ENCODE measurements at regions not wholly inside any gene's neighbourhood (a gene's known extent, or its start where the extent isn't known, plus 50 kb on each side); places are given as distances from the start of the nearest gene placed in this dataset.

GRCh38 chr9:11805969-11806368 is 887.2 kb upstream of the TYRP1 start:
- TF ChIP-seq POLR2A (IDR thresholded peaks at IDR 0.05; ENCODE audit: low read depth, low read length) (no peak), GATA2 (IDR thresholded peaks at IDR 0.05; ENCODE audit: insufficient read depth, insufficient read length, low read depth, low read length) (no peak), FOS (IDR thresholded peaks at IDR 0.05; ENCODE audit: borderline replicate concordance, insufficient read depth, low read length) (no peak)

GRCh38 chr9:11821306-11821975 is 871.7 kb upstream of the TYRP1 start:
- BruUV-seq (replicated peaks) = no TSS peak

More at GRCh38 chr9:11805969-11806368, 887.2 kb upstream of the TYRP1 start:
- H3K9ac ChIP-seq (replicated peaks; ENCODE audit: extremely low read depth, insufficient read depth, low read length) = no peak overlapping the region
- FAIRE-seq (no peak), DNase-seq (ENCODE audit: low read depth, low spot score) (no peak)
- CTCF ChIA-PET = no interaction called here
- BruUV-seq (replicated peaks) = no TSS peak
- intact Hi-C loops (cut with micrococcal nuclease) (no loop called here), dilution Hi-C loops (cut with MboI; ENCODE audit: extremely low pct_ligation_motif_present, low sequenced_read_pairs) (no loop called here)
- H3K9me3 ChIP-seq (replicated peaks; ENCODE audit: control insufficient read depth, insufficient read depth, low read length) = peaks cover 4% of the 10 kb centered on the region
- H3K27me3 ChIP-seq (ENCODE audit: control insufficient read depth in 2 of 2, insufficient read depth in 2 of 2, low read length in 2 of 2) = no peaks in the 10 kb centered on the region
- H4K20me1 ChIP-seq (replicated peaks; ENCODE audit: control insufficient read depth, extremely low read depth, insufficient read depth, low read length) = no peaks in the 10 kb centered on the region
- H3K4me2 ChIP-seq (ENCODE audit: insufficient read depth, low read length) = no peak overlapping the region
- no peaks in the 10 kb centered on the region for H3K36me3 ChIP-seq (ENCODE audit: control insufficient read depth in 2 of 2, extremely low read depth in 1 of 2, insufficient read depth in 2 of 2, low read length in 2 of 2)
- no peaks in the 10 kb centered on the region for H3K9me1 ChIP-seq (replicated peaks; ENCODE audit: control insufficient read depth, extremely low read depth, insufficient read depth, low read length)
- no peak overlapping the region for H2AFZ ChIP-seq (ENCODE audit: low read depth, low read length)
- no peaks in the 10 kb centered on the region for H3K4me1 ChIP-seq (ENCODE audit: control insufficient read depth, extremely low read depth, insufficient read depth, low read length)
- POLR2A ChIA-PET = no interaction called here
- no peaks in the 10 kb centered on the region for H3K79me2 ChIP-seq (ENCODE audit: control insufficient read depth, insufficient read depth, low read length)
- no peak overlapping the region for H3K4me3 ChIP-seq (replicated peaks in 1 of 3; ENCODE audit: insufficient read depth in 1 of 3, low read depth in 1 of 3, low read length in 3 of 3)
- no peak overlapping the region for H3K27ac ChIP-seq (ENCODE audit: insufficient read depth, low read depth, low read length)

More at GRCh38 chr9:11821306-11821975, 871.7 kb upstream of the TYRP1 start:
- H3K27me3 ChIP-seq (ENCODE audit: control insufficient read depth in 2 of 2, insufficient read depth in 2 of 2, low read length in 2 of 2) = no peaks in the 10 kb centered on the region
- intact Hi-C loops (cut with micrococcal nuclease) (no loop called here), dilution Hi-C loops (cut with MboI; ENCODE audit: extremely low pct_ligation_motif_present, low sequenced_read_pairs) (no loop called here)
- no peak overlapping the region for H2AFZ ChIP-seq (ENCODE audit: low read depth, low read length)
- H3K36me3 ChIP-seq (ENCODE audit: control insufficient read depth in 2 of 2, extremely low read depth in 1 of 2, insufficient read depth in 2 of 2, low read length in 2 of 2) = no peaks in the 10 kb centered on the region
- TF ChIP-seq EZH2 (IDR thresholded peaks at IDR 0.05; ENCODE audit: borderline replicate concordance, low read depth, low read length, severe bottlenecking) (no peak), CTCF (IDR thresholded peaks at IDR 0.05; ENCODE audit: extremely low read depth in 1 of 2, insufficient read depth in 1 of 2, low read depth in 1 of 2, low read length in 2 of 2) (no peak), POLR2A (IDR thresholded peaks at IDR 0.05; ENCODE audit: low read depth, low read length) (no peak), JUN (IDR thresholded peaks at IDR 0.05; ENCODE audit: borderline replicate concordance, insufficient read depth, insufficient read length, low read depth) (no peak), MAX (IDR thresholded peaks at IDR 0.05; ENCODE audit: insufficient read depth, insufficient read length) (no peak), GATA2 (IDR thresholded peaks at IDR 0.05; ENCODE audit: insufficient read depth, insufficient read length, low read depth, low read length) (no peak), MYC (IDR thresholded peaks at IDR 0.05; ENCODE audit: low read depth, low read length) (no peak)
- no peak overlapping the region for H3K4me2 ChIP-seq (ENCODE audit: insufficient read depth, low read length)
- H3K9me1 ChIP-seq (replicated peaks; ENCODE audit: control insufficient read depth, extremely low read depth, insufficient read depth, low read length) = no peaks in the 10 kb centered on the region
- no peak overlapping the region for H3K4me3 ChIP-seq (replicated peaks in 1 of 3; ENCODE audit: insufficient read depth in 1 of 3, low read depth in 1 of 3, low read length in 3 of 3)
- DNase-seq (ENCODE audit: low read depth, low spot score) (no peak), FAIRE-seq (no peak)
- POLR2A ChIA-PET = no interaction called here
- no peaks in the 10 kb centered on the region for H3K4me1 ChIP-seq (ENCODE audit: control insufficient read depth, extremely low read depth, insufficient read depth, low read length)
- H3K79me2 ChIP-seq (ENCODE audit: control insufficient read depth, insufficient read depth, low read length) = no peaks in the 10 kb centered on the region
- no peaks in the 10 kb centered on the region for H4K20me1 ChIP-seq (replicated peaks; ENCODE audit: control insufficient read depth, extremely low read depth, insufficient read depth, low read length)
- CTCF ChIA-PET = no interaction called here
- H3K27ac ChIP-seq (ENCODE audit: insufficient read depth, low read depth, low read length) = no peak overlapping the region
- H3K9ac ChIP-seq (replicated peaks; ENCODE audit: extremely low read depth, insufficient read depth, low read length) = no peak overlapping the region
- no peaks in the 10 kb centered on the region for H3K9me3 ChIP-seq (replicated peaks; ENCODE audit: control insufficient read depth, insufficient read depth, low read length)
